Right atrium auricular region (tissue), 2 donors: ENCODE measurements at regions not wholly inside any gene's neighbourhood (a gene's known extent, or its start where the extent isn't known, plus 50 kb on each side); places are given as distances from the start of the nearest gene placed in this dataset.

Experiments
- DNase-seq: peaks from one replicate; pipeline ENCODE4 v3.0.0-alpha.2; 2019; ENCODE audit warnings: low spot score
- H3K27ac ChIP-seq, 2 donors: fragments of 200-600 bp; sonication (generic); 1 replicate in 1 of 2; 2 replicates in 1 of 2; pipeline ENCODE4 v1.5.1; 2016 to 2019
- H3K27me3 ChIP-seq, 2 donors: fragments of 200-600 bp; sonication (generic); one replicate each; pipeline versions ENCODE4 v1.5.1 to v1.6.0; 2017 to 2019
- H3K36me3 ChIP-seq: fragments of 200-600 bp; sonication (generic); one replicate; pipeline ENCODE4 v1.5.1; 2016
- H3K4me1 ChIP-seq, 2 donors: fragments of 200-600 bp; sonication (generic); one replicate each; pipeline versions ENCODE4 v1.5.1 to v1.6.0; 2017 to 2019
- H3K4me3 ChIP-seq, 2 donors: fragments of 200-600 bp; sonication (generic); 1 replicate in 1 of 2; 2 replicates in 1 of 2; pipeline ENCODE4 v1.5.1; 2017 to 2019; ENCODE audit warnings: mild to moderate bottlenecking in 1 of 2, moderate library complexity in 1 of 2
- H3K9me3 ChIP-seq, 2 donors: fragments of 200-600 bp; sonication (generic); one replicate each; pipeline ENCODE4 v1.5.1; 2019
- CTCF ChIP-seq, 2 donors: fragments of 200-600 bp; sonication (generic); IDR thresholded peaks; one replicate each; pipeline ENCODE4 v1.5.1; 2019; ENCODE audit warnings: antibody characterized with exemption in 2 of 2

GRCh38 chr14:53209370-53209769, 56.2 kb upstream of the DDHD1 start:
- no peak for TF ChIP-seq CTCF (IDR thresholded peaks at IDR 0.05)
- no peak overlapping the region for H3K27ac ChIP-seq
- no peak overlapping the region for H3K4me3 ChIP-seq
- no peaks in the 10 kb centered on the region for H3K27me3 ChIP-seq
- no peak for DNase-seq
- no peaks in the 10 kb centered on the region for H3K9me3 ChIP-seq
- no peaks in the 10 kb centered on the region for H3K36me3 ChIP-seq
- H3K4me1 ChIP-seq = no peaks in the 10 kb centered on the region
